ENCODE measurements at regions not wholly inside any gene's neighbourhood (a gene's known extent, or its start where the extent isn't known, plus 50 kb on each side); places are given as distances from the start of the nearest gene placed in this dataset.

GRCh38 chr15:66906668-66907614 lies 158.5 kb upstream of the SMAD3 start:
- intact Hi-C loops (cut with micrococcal nuclease; ENCODE audit: unreplicated experiment) (no loop called here), in situ Hi-C loops (cut with MboI) (no loop called here)
- FAIRE-seq (no peak), ATAC-seq (no peak), DNase-seq (ENCODE audit: low read depth, low spot score) (no peak)
- no peaks in the 10 kb centered on the region for H3K27me3 ChIP-seq (replicated peaks in 1 of 2; ENCODE audit: control insufficient read depth in 2 of 2, insufficient read depth in 2 of 2, low read length in 1 of 2)
- ChIA-PET CTCF (interaction anchor here (0.8 to 1.8 kb wide), 5 partner anchors 11 to 397 kb away, joined by 3 to 8 read pairs (median 6); no protein-coding TSS in a partner anchor), SMC1A (ENCODE audit: uncharacterized antibody, unreplicated experiment) (no interaction called here), RAD21 (ENCODE audit: unreplicated experiment) (no interaction called here), POLR2A (no interaction called here)
- H3K9ac ChIP-seq (ENCODE audit: control insufficient read depth, insufficient read depth, low read length) = no peak overlapping the region
- H3K4me3 ChIP-seq = no peak overlapping the region
- H3K4me2 ChIP-seq (ENCODE audit: control insufficient read depth, insufficient read depth) = no peak overlapping the region
- WGBS (ENCODE audit: insufficient coverage, insufficient replicate concordance, low lambda C conversion rate, missing lambda C conversion rate) = 64% methylated on average over 18 of the region's 18 CpGs
- no peak overlapping the region for H3K27ac ChIP-seq (ENCODE audit: control insufficient read depth, insufficient read depth)
- TF ChIP-seq MYB (IDR thresholded peaks at IDR 0.05; ENCODE audit: borderline replicate concordance, low read depth, low read length) (no peak), MEF2A (IDR thresholded peaks at IDR 0.05; ENCODE audit: insufficient read depth, low read depth, low read length) (no peak), SMC3 (IDR thresholded peaks at IDR 0.05; ENCODE audit: borderline replicate concordance, low read length) (no peak), SUPT20H (IDR thresholded peaks at IDR 0.05; ENCODE audit: borderline replicate concordance, control insufficient read depth, low read depth, low read length) (no peak), TCF12 (IDR thresholded peaks at IDR 0.05; ENCODE audit: low read depth, low read length) (no peak), GATAD2B (conservative IDR thresholded peaks at IDR 0.05; ENCODE audit: low read depth) (no peak)
- TF ChIP-seq, protein P1, sequence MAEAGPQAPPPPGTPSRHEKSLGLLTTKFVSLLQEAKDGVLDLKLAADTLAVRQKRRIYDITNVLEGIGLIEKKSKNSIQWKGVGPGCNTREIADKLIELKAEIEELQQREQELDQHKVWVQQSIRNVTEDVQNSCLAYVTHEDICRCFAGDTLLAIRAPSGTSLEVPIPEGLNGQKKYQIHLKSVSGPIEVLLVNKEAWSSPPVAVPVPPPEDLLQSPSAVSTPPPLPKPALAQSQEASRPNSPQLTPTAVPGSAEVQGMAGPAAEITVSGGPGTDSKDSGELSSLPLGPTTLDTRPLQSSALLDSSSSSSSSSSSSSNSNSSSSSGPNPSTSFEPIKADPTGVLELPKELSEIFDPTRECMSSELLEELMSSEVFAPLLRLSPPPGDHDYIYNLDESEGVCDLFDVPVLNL (IDR thresholded peaks at IDR 0.05; ENCODE audit: low read depth, low read length) = no peak
- H2AFZ ChIP-seq (ENCODE audit: control insufficient read depth, low read depth, low read length) = no peak overlapping the region
- H3K9me3 ChIP-seq (replicated peaks; ENCODE audit: control insufficient read depth, insufficient read depth, low read length) = no peaks in the 10 kb centered on the region
- H3K36me3 ChIP-seq (ENCODE audit: control insufficient read depth in 2 of 2, insufficient read depth in 2 of 2, low read length in 1 of 2) = no peaks in the 10 kb centered on the region
- BruUV-seq (replicated peaks) = no TSS peak
- H3K4me1 ChIP-seq (ENCODE audit: control insufficient read depth, insufficient read depth, low read length) = peaks cover 11% of the 10 kb centered on the region
- no peaks in the 10 kb centered on the region for H4K20me1 ChIP-seq (ENCODE audit: control insufficient read depth, insufficient read depth)
- H3K79me2 ChIP-seq (ENCODE audit: control insufficient read depth, insufficient read depth, low read length) = no peaks in the 10 kb centered on the region
